Omental fat pad (tissue), 3 donors: ENCODE measurements at regions not wholly inside any gene's neighbourhood (a gene's known extent, or its start where the extent isn't known, plus 50 kb on each side); places are given as distances from the start of the nearest gene placed in this dataset.
"Not testable (repeated sequence)": the region's sequence is repeated elsewhere in the genome, so short reads cannot be mapped to it uniquely, and the experiment has no call there.

ENCODE experiments used
- ATAC-seq: fragments of 150-250 bp; one replicate; pipeline ENCODE4 v1.9.1; 2016; ENCODE audit warnings: mild to moderate bottlenecking, moderate library complexity; ENCODE audit not compliant: low FRiP score
- DNase-seq: peaks from one replicate; pipeline ENCODE4 v3.0.0-alpha.2; 2019; ENCODE audit warnings: low spot score
- CTCF ChIP-seq, 3 donors: fragments of 450-650 bp; IDR thresholded peaks; one replicate each; pipeline ENCODE4 v1.5.1; 2016 to 2017; ENCODE audit warnings: antibody characterized with exemption in 3 of 3, mild to moderate bottlenecking in 3 of 3, moderate library complexity in 2 of 3

DNA sequence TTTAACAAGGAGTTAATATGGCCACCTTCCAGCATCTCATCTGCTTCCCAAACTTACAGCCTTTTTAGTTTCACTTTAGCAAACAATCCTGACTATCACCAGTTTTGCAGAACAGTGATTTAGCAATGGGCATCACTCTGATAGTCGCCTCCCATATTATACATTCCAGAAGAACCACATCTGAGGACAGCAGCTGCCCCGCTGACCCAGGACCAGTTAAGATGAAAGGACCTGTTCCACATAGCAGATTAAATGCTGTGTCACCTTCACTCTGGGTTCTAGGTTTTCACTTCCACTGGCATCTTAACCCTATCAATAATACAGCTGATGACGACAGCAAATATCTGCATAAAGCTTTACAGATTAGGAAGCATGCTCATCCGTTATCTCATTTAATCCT is 99.8 kb downstream of the TRIM69 start:
- DNase-seq, result no peak
- TF ChIP-seq CTCF (IDR thresholded peaks at IDR 0.05), result no peak
- no peak for ATAC-seq

DNA sequence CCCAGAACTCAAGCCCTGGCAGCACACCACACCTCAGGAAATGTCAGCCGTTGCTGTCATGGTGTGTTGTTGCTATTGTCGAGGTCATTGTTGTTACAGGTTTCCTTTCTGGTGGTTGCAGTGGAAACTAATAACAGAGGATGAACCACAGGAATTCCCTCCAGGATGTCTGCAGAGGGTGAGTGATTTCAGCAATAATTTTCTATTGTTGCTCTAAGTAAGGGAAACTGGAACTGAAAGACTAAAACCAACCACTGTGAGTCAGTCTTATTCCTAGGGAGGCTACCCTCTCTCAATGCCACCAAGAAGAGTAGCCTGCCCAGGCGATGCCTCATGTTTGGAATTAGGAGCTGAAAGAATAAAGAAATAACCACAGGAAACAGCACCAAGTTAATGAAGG is 102.6 kb downstream of the TRIM69 start:
- not testable (repeated sequence) for ATAC-seq, DNase-seq

DNA sequence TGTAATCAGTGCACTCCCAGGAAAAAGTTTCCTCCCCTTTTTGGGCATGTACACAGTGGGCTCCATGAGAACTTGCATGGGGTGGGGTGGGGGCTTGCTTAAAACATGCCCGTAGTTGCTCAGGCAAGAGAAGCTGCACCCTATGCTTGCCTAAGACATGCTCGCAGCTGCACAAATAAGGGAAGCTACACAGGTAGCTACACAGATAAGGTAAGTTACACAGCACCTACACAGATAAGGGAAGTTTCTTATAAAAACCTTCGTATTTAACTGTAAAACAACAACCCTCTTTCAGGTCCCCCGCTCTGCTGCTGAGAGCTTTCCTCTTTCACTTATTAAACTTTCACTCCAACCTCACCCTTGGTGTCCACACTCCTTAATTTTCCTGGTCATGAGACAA is 105.4 kb downstream of the TRIM69 start:
- DNase-seq, ATAC-seq: not testable (repeated sequence)

DNA sequence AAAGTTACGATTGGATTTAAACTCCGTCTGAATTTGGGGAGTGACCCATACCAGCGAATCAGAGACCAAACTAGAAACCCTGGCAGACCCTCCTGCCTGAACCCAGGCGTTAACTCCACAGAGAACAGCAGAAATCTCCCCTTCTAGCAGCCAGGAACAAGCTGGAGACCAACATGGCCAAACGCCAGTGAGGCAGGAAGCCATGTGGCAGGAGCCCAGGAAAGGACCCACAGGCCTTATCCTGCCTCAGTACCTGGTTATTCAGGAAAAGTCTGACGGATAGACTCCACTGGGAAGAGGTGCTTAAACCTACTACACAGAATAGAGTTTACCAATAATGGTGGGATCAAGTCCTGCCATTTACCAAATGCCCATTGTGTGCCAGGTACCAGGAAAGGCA is 106.6 kb downstream of the TRIM69 start:
- not testable (repeated sequence) for ATAC-seq, DNase-seq

GRCh38 chr15:44844936-44845335 is 108.6 kb downstream of the TRIM69 start:
- DNase-seq, result not testable (repeated sequence)

DNA sequence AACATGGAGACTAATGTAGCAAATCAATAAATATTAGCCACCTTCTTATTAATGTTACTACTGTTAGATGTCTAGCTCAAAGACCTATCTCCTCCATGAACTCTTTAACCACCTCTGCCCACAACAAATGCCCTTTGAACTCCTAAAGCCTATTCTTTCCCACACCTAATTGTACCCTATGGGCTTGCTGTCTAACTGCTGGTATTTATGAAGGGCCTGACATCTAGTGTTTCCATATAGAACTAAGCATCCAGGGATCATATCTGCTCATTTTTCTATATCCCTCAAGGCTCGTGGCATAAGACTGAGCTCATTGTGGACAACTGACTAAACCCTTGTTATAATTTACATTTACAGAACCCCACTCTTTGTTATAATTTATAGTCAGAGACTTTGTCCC is 109.8 kb downstream of the TRIM69 start:
- ATAC-seq, DNase-seq: not testable (repeated sequence)

More at GRCh38 chr15:44844936-44845335, 108.6 kb downstream of the TRIM69 start:
- not testable (repeated sequence) for ATAC-seq

- DNase-seq, ATAC-seq: not testable (repeated sequence)
These were observed 108.9 kb upstream of the TERB2 start for GRCh38 chr15:44847555-44847954.

GRCh38 chr15:44848859-44849258 is 107.6 kb upstream of the TERB2 start:
- not testable (repeated sequence) for DNase-seq, ATAC-seq

DNA sequence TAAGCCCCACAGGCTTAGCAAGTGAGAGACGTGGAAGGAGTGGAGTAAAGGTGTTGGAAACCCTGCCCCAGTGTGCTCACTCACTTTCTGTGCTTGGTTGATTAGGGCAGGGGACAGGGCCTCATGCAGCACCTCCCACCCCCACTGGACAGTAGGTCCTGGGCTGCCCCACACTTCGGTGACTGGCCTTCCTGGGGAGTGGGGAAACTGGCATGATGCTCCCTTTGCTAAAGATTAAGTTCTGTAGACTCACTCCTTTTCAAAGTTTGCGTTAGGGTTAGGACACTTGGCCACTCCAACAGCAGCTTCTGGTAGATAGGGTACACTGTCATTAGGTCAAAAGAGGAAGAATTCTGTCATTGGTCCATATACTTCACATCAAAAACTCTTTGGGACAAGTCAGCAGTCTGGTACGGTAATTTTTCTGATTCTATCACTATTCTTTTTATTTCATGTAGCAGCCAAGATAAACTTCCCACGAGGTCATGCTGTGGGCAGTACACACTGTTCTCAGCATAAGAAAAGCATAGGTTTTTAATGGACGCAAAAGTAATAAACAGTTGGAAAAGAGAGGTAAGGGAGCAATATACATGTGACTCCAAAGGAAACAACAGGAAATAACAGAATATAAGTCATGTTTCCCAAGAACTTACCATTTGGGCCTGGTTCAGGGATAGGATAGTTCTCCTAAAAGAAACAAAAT is 106.6 kb upstream of the TERB2 start:
- not testable (repeated sequence) for ATAC-seq, DNase-seq

DNA sequence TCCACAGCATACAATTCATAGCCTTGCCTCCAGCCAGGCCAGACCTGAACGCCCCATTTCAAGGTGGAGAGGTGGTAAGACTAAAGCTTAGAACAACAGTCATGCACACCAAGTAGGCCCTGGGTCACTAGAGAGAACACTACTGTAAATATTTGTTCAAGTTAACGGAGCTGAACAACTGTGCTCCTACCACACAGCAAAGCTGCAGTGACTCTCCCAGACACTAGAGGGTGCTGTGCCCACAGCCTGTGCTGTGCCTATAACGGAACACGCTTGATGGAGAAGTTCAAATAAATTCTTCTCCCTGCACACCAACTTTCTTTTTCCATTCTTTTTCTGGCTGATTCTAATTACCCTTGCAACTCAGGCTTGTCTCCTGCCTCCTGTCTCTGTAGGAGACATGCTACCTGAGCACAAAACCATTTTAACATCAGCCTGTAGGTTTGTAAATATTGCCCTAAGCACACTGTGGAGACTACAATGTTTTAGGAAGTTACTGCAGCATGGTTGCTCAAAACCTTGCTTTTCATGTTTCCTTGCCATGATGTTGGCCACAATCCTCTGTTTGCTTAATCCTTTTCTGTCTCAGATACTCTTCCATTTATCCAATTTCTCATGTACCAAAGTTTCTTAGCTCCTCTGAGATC is 103.1 kb upstream of the TERB2 start:
- peak; percentile 29 for DNase-seq
- ATAC-seq, result not testable (repeated sequence)

GRCh38 chr15:44854696-44855095 is 101.8 kb upstream of the TERB2 start:
- not testable (repeated sequence) for ATAC-seq, DNase-seq

DNA sequence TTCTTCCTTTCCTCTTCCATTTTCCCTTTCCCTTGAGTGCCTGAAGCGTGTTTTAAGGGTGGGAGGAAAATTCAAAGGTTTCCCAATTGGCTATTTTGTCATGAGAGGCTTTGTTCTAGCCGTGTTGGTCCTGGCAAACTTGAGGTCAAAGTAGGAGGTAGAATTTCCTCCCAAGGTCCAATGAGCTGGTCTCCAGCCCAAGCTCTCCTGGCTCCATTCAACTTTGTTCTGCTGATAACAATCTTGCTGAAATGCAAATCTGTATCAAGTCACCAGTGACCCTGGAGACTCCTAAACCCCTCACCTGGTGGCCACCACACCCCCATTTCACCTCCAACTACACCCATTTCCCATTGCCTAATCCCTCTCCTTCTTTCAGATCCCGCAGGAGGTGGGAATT is 100.2 kb upstream of the TERB2 start:
- not testable (repeated sequence) for DNase-seq, ATAC-seq

- DNase-seq, ATAC-seq: not testable (repeated sequence)
These were observed 99.2 kb upstream of the TERB2 start for GRCh38 chr15:44857164-44857710.

DNA sequence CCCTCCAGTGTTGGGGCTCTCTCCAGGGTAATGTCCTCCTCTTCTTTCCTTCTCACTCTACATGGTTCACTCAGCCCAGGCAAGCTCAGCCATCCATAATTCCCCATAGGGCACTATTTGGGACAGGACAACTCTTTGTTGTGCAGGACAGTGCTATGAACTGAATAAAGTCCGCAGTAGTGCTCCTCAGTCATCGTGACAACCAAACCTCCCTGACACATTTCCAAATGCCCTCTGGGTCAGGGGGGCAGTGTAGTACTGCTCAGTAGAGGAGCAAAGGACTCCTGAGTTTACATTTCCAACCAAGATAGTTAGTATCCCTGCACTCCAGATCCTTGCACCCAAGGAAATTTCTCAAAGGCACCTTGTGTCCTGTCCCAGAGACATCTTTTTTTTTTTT is 97.4 kb upstream of the TERB2 start:
- not testable (repeated sequence) for DNase-seq, ATAC-seq

DNA sequence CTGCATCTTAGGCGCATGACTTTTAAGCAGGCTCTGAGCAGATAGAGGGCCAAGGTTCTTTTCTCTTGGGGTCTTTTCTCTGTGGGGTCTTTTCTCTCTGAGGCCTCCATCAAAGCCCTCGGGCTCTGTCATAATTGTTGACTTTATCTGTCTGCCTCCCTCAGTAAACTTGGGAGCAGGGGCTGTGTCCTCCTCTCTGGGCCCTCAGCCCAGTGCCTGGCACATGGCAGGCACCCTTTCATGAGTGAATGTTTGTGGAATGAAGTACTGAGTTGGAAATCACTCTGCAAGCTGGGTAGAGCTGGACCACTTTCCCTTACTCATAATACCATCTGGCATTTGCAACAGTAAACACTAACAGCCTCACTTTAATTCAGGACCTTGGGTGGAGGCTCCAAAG is 96.3 kb upstream of the TERB2 start:
- not testable (repeated sequence) for DNase-seq, ATAC-seq
